ENCODE measurements at regions not wholly inside any gene's neighbourhood (a gene's known extent, or its start where the extent isn't known, plus 50 kb on each side); places are given as distances from the start of the nearest gene placed in this dataset.
A peak's percentile ranks its signal among the peaks of the same experiment; 100 is the strongest.

DNA sequence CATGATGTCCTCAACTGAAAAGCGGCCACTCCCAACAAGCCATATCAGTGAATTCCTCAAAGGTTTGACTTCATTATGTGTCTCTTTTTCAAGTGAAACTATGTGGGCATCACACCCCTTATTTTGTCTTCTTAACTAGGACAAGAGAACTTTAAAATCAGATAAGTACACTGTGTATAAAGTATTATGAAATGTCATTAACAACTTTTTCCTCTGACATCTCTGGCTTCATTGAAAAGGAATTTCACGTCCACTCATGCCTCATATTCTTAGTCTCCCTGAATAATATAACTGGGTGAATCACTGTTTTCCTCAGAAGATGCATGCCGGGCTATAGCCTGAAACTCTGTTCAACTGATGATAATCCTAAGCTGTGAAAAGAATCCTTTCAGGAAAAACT is 415.8 kb downstream of the ACTL7B start:
- Histone ChIP-seq H3K4me3 (ENCODE audit: control insufficient read depth in 2 of 3, extremely low read depth in 1 of 3, insufficient read depth in 2 of 3, low read depth in 1 of 3, low read length in 3 of 3) (no peak overlapping the region), H3K9me1 (ENCODE audit: control insufficient read depth, extremely low read depth, insufficient read depth, low read length) (no peaks in the 10 kb centered on the region), H3K9ac (ENCODE audit: control insufficient read depth, extremely low read depth, insufficient read depth, low read length) (no peak overlapping the region), H3K79me2 (ENCODE audit: control insufficient read depth, insufficient read depth, low read length) (no peaks in the 10 kb centered on the region), H3K9me3 (ENCODE audit: control insufficient read depth, low read depth, low read length) (no peaks in the 10 kb centered on the region), H3K4me1 (ENCODE audit: control insufficient read depth, extremely low read depth, insufficient read depth, low read length) (peaks cover 47% of the 10 kb centered on the region), H3K36me3 (ENCODE audit: control insufficient read depth in 2 of 2, extremely low read depth in 1 of 2, insufficient read depth in 2 of 2, low read length in 2 of 2) (no peaks in the 10 kb centered on the region), H4K20me1 (ENCODE audit: control insufficient read depth, extremely low read depth, insufficient read depth, low read length) (no peaks in the 10 kb centered on the region), H2AFZ (ENCODE audit: control insufficient read depth, low read length) (peak overlapping the region; percentile 17), H3K27ac (ENCODE audit: control insufficient read depth, insufficient read depth, low read length) (peak overlapping the region; percentile 32), H3K27me3 (ENCODE audit: control insufficient read depth, extremely low read depth, insufficient read depth, low read length) (no peaks in the 10 kb centered on the region), H3K4me2 (ENCODE audit: control insufficient read depth, extremely low read depth, insufficient read depth, low read depth, low read length) (peak overlapping the region; percentile 54)
- no peak for TF ChIP-seq EZH2 (IDR thresholded peaks at IDR 0.05; ENCODE audit: low read length)
- DNase-seq (ENCODE audit: low read depth, low spot score) (no peak), FAIRE-seq (peak; percentile 73)
- dilution Hi-C loops (cut with MboI; ENCODE audit: extremely low pct_ligation_motif_present, low sequenced_read_pairs): no loop called here

DNA sequence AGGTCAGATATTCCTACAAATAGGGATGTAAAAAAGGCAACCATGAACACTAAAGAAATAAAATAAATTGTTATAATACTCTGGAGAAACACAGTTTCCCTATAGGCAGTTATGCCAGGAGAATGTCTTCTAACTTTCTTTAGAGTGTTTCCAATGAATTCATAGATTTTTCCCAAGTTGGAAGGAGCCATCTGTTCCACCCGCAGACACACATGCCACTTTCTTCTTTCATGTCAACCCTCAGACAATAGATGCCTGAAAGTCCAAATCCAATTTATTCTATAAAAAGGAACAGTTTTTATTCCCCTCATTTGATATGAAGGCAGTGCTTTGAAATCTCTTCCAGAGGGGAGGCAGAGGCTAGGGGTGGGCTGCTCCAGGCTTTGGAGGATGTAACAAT is 418.1 kb downstream of the ACTL7B start:
- Histone ChIP-seq H3K36me3 (ENCODE audit: control insufficient read depth in 2 of 2, extremely low read depth in 1 of 2, insufficient read depth in 2 of 2, low read length in 2 of 2) (no peaks in the 10 kb centered on the region), H4K20me1 (ENCODE audit: control insufficient read depth, extremely low read depth, insufficient read depth, low read length) (no peaks in the 10 kb centered on the region), H3K4me1 (ENCODE audit: control insufficient read depth, extremely low read depth, insufficient read depth, low read length) (peaks cover 25% of the 10 kb centered on the region), H3K27ac (ENCODE audit: control insufficient read depth, insufficient read depth, low read length) (no peak overlapping the region), H3K9ac (ENCODE audit: control insufficient read depth, extremely low read depth, insufficient read depth, low read length) (no peak overlapping the region), H3K9me1 (ENCODE audit: control insufficient read depth, extremely low read depth, insufficient read depth, low read length) (no peaks in the 10 kb centered on the region), H3K27me3 (ENCODE audit: control insufficient read depth, extremely low read depth, insufficient read depth, low read length) (no peaks in the 10 kb centered on the region), H3K4me2 (ENCODE audit: control insufficient read depth, extremely low read depth, insufficient read depth, low read depth, low read length) (no peak overlapping the region), H3K79me2 (ENCODE audit: control insufficient read depth, insufficient read depth, low read length) (no peaks in the 10 kb centered on the region), H3K4me3 (ENCODE audit: control insufficient read depth in 2 of 3, extremely low read depth in 1 of 3, insufficient read depth in 2 of 3, low read depth in 1 of 3, low read length in 3 of 3) (no peak overlapping the region), H3K9me3 (ENCODE audit: control insufficient read depth, low read depth, low read length) (no peaks in the 10 kb centered on the region), H2AFZ (ENCODE audit: control insufficient read depth, low read length) (no peak overlapping the region)
- DNase-seq (ENCODE audit: low read depth, low spot score) (no peak), FAIRE-seq (no peak)
- no peak for TF ChIP-seq EZH2 (IDR thresholded peaks at IDR 0.05; ENCODE audit: low read length)
- TF ChIP-seq, protein P1, sequence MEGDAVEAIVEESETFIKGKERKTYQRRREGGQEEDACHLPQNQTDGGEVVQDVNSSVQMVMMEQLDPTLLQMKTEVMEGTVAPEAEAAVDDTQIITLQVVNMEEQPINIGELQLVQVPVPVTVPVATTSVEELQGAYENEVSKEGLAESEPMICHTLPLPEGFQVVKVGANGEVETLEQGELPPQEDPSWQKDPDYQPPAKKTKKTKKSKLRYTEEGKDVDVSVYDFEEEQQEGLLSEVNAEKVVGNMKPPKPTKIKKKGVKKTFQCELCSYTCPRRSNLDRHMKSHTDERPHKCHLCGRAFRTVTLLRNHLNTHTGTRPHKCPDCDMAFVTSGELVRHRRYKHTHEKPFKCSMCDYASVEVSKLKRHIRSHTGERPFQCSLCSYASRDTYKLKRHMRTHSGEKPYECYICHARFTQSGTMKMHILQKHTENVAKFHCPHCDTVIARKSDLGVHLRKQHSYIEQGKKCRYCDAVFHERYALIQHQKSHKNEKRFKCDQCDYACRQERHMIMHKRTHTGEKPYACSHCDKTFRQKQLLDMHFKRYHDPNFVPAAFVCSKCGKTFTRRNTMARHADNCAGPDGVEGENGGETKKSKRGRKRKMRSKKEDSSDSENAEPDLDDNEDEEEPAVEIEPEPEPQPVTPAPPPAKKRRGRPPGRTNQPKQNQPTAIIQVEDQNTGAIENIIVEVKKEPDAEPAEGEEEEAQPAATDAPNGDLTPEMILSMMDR (optimal IDR thresholded peaks at IDR 0.05 in 1 of 3, IDR thresholded peaks at IDR 0.05 in 1 of 3, conservative IDR thresholded peaks at IDR 0.05 in 1 of 3; ENCODE audit: extremely low read depth in 1 of 3, insufficient read depth in 2 of 3, low read length in 3 of 3): no peak
- dilution Hi-C loops (cut with MboI; ENCODE audit: extremely low pct_ligation_motif_present, low sequenced_read_pairs): no loop called here

DNA sequence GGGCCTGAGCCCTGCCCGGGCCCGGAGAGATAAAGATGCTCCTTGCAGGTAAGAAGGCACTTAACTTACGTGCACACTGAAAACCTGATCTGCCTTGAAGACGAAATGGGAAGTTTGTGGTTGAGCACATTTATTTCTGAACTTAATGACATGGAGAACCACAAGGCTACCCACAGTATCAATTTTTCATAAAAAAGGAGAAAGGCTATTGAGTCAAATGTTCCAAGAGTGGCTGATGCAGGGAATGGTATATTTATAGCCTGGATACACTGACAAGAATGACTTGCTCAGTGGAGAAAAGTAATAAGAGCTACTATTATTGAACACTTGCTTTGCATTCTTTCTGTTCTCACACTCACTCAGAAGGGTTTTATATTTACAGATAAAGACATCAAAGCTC is 419.3 kb downstream of the ACTL7B start:
- Histone ChIP-seq H3K36me3 (ENCODE audit: control insufficient read depth in 2 of 2, extremely low read depth in 1 of 2, insufficient read depth in 2 of 2, low read length in 2 of 2) (no peaks in the 10 kb centered on the region), H3K27ac (ENCODE audit: control insufficient read depth, insufficient read depth, low read length) (no peak overlapping the region), H2AFZ (ENCODE audit: control insufficient read depth, low read length) (no peak overlapping the region), H4K20me1 (ENCODE audit: control insufficient read depth, extremely low read depth, insufficient read depth, low read length) (no peaks in the 10 kb centered on the region), H3K4me1 (ENCODE audit: control insufficient read depth, extremely low read depth, insufficient read depth, low read length) (peaks cover 18% of the 10 kb centered on the region), H3K27me3 (ENCODE audit: control insufficient read depth, extremely low read depth, insufficient read depth, low read length) (no peaks in the 10 kb centered on the region), H3K9ac (ENCODE audit: control insufficient read depth, extremely low read depth, insufficient read depth, low read length) (no peak overlapping the region), H3K9me1 (ENCODE audit: control insufficient read depth, extremely low read depth, insufficient read depth, low read length) (no peaks in the 10 kb centered on the region), H3K4me2 (ENCODE audit: control insufficient read depth, extremely low read depth, insufficient read depth, low read depth, low read length) (no peak overlapping the region), H3K4me3 (ENCODE audit: control insufficient read depth in 2 of 3, extremely low read depth in 1 of 3, insufficient read depth in 2 of 3, low read depth in 1 of 3, low read length in 3 of 3) (no peak overlapping the region), H3K9me3 (ENCODE audit: control insufficient read depth, low read depth, low read length) (no peaks in the 10 kb centered on the region), H3K79me2 (ENCODE audit: control insufficient read depth, insufficient read depth, low read length) (no peaks in the 10 kb centered on the region)
- TF ChIP-seq, protein P1 (optimal IDR thresholded peaks at IDR 0.05 in 1 of 3, IDR thresholded peaks at IDR 0.05 in 1 of 3, conservative IDR thresholded peaks at IDR 0.05 in 1 of 3; ENCODE audit: extremely low read depth in 1 of 3, insufficient read depth in 2 of 3, low read length in 3 of 3): no peak
- TF ChIP-seq EZH2 (IDR thresholded peaks at IDR 0.05; ENCODE audit: low read length): no peak
- dilution Hi-C loops (cut with MboI; ENCODE audit: extremely low pct_ligation_motif_present, low sequenced_read_pairs): no loop called here
- FAIRE-seq (peak; percentile 9), DNase-seq (ENCODE audit: low read depth, low spot score) (no peak)

Measured in keratinocyte (primary cell).